Tibial nerve (tissue), 4 donors: ENCODE measurements at regions not wholly inside any gene's neighbourhood (a gene's known extent, or its start where the extent isn't known, plus 50 kb on each side); places are given as distances from the start of the nearest gene placed in this dataset.
"Not testable (repeated sequence)": the region's sequence is repeated elsewhere in the genome, so short reads cannot be mapped to it uniquely, and the experiment has no call there.

ENCODE experiments used
- DNase-seq, 2 donors: peaks; one replicate each; pipeline ENCODE4 v3.0.0-alpha.2; 2019; ENCODE audit warnings: low spot score in 2 of 2
- H3K27ac ChIP-seq, 4 donors: fragments of 200-600 bp; sonication (generic) in 3 of 4; one replicate each; pipeline ENCODE4 v1.5.1; 2017 to 2019; ENCODE audit warnings: mild to moderate bottlenecking in 1 of 4
- H3K27me3 ChIP-seq, 2 donors: fragments of 200-600 bp; sonication (generic) in 1 of 2; one replicate each; pipeline versions ENCODE4 v1.5.1 to v1.6.0; 2017 to 2019
- H3K36me3 ChIP-seq, 3 donors: fragments of 200-600 bp; sonication (generic); one replicate each; pipeline ENCODE4 v1.5.1; 2018 to 2019
- H3K4me1 ChIP-seq, 4 donors: fragments of 200-600 bp; sonication (generic) in 3 of 4; one replicate each; pipeline ENCODE4 v1.5.1; 2017 to 2019
- H3K4me3 ChIP-seq, 4 donors: fragments of 200-600 bp; sonication (generic) in 3 of 4; one replicate each; pipeline ENCODE4 v1.5.1; 2017 to 2019; ENCODE audit warnings: mild to moderate bottlenecking in 1 of 4, moderate library complexity in 1 of 4
- H3K9me3 ChIP-seq, 4 donors: fragments of 200-600 bp; sonication (generic) in 3 of 4; one replicate each; pipeline ENCODE4 v1.5.1; 2017 to 2019
- CTCF ChIP-seq, 5 experiments: fragments of 200-600 bp in 3 of 5; fragments of 450-650 bp in 2 of 5; sonication (generic) in 3 of 5; IDR thresholded peaks; one replicate each; pipeline ENCODE4 v1.5.1; 2016 to 2019; ENCODE audit warnings: antibody characterized with exemption in 5 of 5, mild to moderate bottlenecking in 3 of 5, moderate library complexity in 2 of 5
- EP300 ChIP-seq, 2 donors: sonication (generic); formaldehyde crosslinking; IDR thresholded peaks; one replicate each; pipeline ENCODE4 v1.6.1; 2017; ENCODE audit warnings: antibody characterized with exemption in 2 of 2, mild to moderate bottlenecking in 1 of 2
- POLR2A ChIP-seq, 2 donors: fragments of 450-650 bp; IDR thresholded peaks; one replicate each; pipeline ENCODE4 v1.6.1; 2017; ENCODE audit warnings: antibody characterized with exemption in 2 of 2, mild to moderate bottlenecking in 2 of 2, moderate library complexity in 2 of 2
- WGBS, 2 donors: methylation state at CpG; one replicate each; pipeline ENCODE4 v1.1.5; 2018; 5-methylcytosine and 5-hydroxymethylcytosine counted together

- no peak overlapping the region for H3K4me3 ChIP-seq
- no peaks in the 10 kb centered on the region for H3K36me3 ChIP-seq
- no peaks in the 10 kb centered on the region for H3K4me1 ChIP-seq
- WGBS, 2 donors: 81 to 94% methylated on average over 4 of the region's 4 CpGs
- DNase-seq: no peak
- no peak for TF ChIP-seq CTCF (IDR thresholded peaks at IDR 0.05)
- TF ChIP-seq EP300 (IDR thresholded peaks at IDR 0.05): no peak
- TF ChIP-seq POLR2A (IDR thresholded peaks at IDR 0.05): no peak
- no peaks in the 10 kb centered on the region for H3K9me3 ChIP-seq
- H3K27me3 ChIP-seq: no peaks in the 10 kb centered on the region
- H3K27ac ChIP-seq: no peak overlapping the region
These were observed 1304.9 kb downstream of the DSC3 start for GRCh38 chr18:29737620-29738019.

GRCh38 chr18:29737190-29737589 lies 1305.4 kb downstream of the DSC3 start:
- TF ChIP-seq POLR2A (IDR thresholded peaks at IDR 0.05): no peak
- no peak for TF ChIP-seq EP300 (IDR thresholded peaks at IDR 0.05)
- no peak for TF ChIP-seq CTCF (IDR thresholded peaks at IDR 0.05)
- WGBS, 2 donors: 95 to 96% methylated on average over 2 of the region's 3 CpGs
- DNase-seq: no peak
- no peak overlapping the region for H3K27ac ChIP-seq
- no peak overlapping the region for H3K4me3 ChIP-seq
- no peaks in the 10 kb centered on the region for H3K36me3 ChIP-seq
- H3K27me3 ChIP-seq: no peaks in the 10 kb centered on the region
- no peaks in the 10 kb centered on the region for H3K9me3 ChIP-seq
- H3K4me1 ChIP-seq: no peaks in the 10 kb centered on the region

- H3K27me3 ChIP-seq: no peaks in the 10 kb centered on the region
- H3K4me1 ChIP-seq: no peaks in the 10 kb centered on the region
- WGBS, 2 donors: 93 to 94% methylated on average over 4 of the region's 4 CpGs
- no peak overlapping the region for H3K27ac ChIP-seq
- no peaks in the 10 kb centered on the region for H3K36me3 ChIP-seq
- TF ChIP-seq EP300 (IDR thresholded peaks at IDR 0.05): no peak
- no peak for TF ChIP-seq POLR2A (IDR thresholded peaks at IDR 0.05)
- no peak for TF ChIP-seq CTCF (IDR thresholded peaks at IDR 0.05)
- no peak overlapping the region for H3K4me3 ChIP-seq
- DNase-seq: no peak
- H3K9me3 ChIP-seq: no peaks in the 10 kb centered on the region
These were observed 1312.5 kb downstream of the DSC3 start for GRCh38 chr18:29730073-29730472.

- Histone ChIP-seq H3K36me3 (no peaks in the 10 kb centered on the region), H3K27ac (no peak overlapping the region), H3K27me3 (no peaks in the 10 kb centered on the region), H3K4me3 (no peak overlapping the region), H3K4me1 (no peaks in the 10 kb centered on the region), H3K9me3 (no peaks in the 10 kb centered on the region)
- no peak for TF ChIP-seq POLR2A (IDR thresholded peaks at IDR 0.05)
- TF ChIP-seq CTCF (IDR thresholded peaks at IDR 0.05): no peak
- no peak for TF ChIP-seq EP300 (IDR thresholded peaks at IDR 0.05)
- 34 to 35% methylated on average over 2 of the region's 2 CpGs for WGBS, 2 donors
- DNase-seq: no peak
These were observed 1315.9 kb downstream of the DSC3 start for GRCh38 chr18:29726646-29727045.

GRCh38 chr18:29723486-29723885 lies 1319.1 kb downstream of the DSC3 start:
- H3K27ac ChIP-seq, H3K27me3 ChIP-seq, H3K36me3 ChIP-seq, H3K9me3 ChIP-seq, DNase-seq, H3K4me3 ChIP-seq, H3K4me1 ChIP-seq: not testable (repeated sequence)
- 93 to 96% methylated on average over 17 to 20 of the region's 21 CpGs for WGBS, 2 donors

- H3K36me3 ChIP-seq, H3K4me3 ChIP-seq, H3K27ac ChIP-seq, H3K27me3 ChIP-seq, DNase-seq, H3K9me3 ChIP-seq, H3K4me1 ChIP-seq: not testable (repeated sequence)
- 89 to 93% methylated on average over 8 of the region's 8 CpGs for WGBS, 2 donors
These were observed 1326.6 kb downstream of the DSC3 start for GRCh38 chr18:29715960-29716359.
